Rectal smooth muscle tissue (tissue), 1 donor: ENCODE measurements at regions not wholly inside any gene's neighbourhood (a gene's known extent, or its start where the extent isn't known, plus 50 kb on each side); places are given as distances from the start of the nearest gene placed in this dataset.
A peak's percentile ranks its signal among the peaks of the same experiment; 100 is the strongest.

Experiments used
- H3K27ac ChIP-seq: one replicate; pipeline ENCODE4 v1.7.0; 2013; ENCODE audit warnings: low read depth, low read length, inconsistent platforms
- H3K27me3 ChIP-seq: one replicate; pipeline ENCODE4 v1.7.0; 2013; ENCODE audit warnings: low read length; ENCODE audit not compliant: control insufficient read depth, insufficient read depth
- H3K36me3 ChIP-seq: one replicate; pipeline ENCODE4 v1.7.0; 2013; ENCODE audit warnings: low read length; ENCODE audit not compliant: control insufficient read depth, insufficient read depth
- H3K4me1 ChIP-seq: one replicate; pipeline ENCODE4 v1.7.0; 2013; ENCODE audit warnings: low read length; ENCODE audit not compliant: control insufficient read depth, insufficient read depth
- H3K4me3 ChIP-seq: one replicate; pipeline ENCODE4 v1.7.0; 2013; ENCODE audit warnings: low read length
- H3K9ac ChIP-seq: one replicate; pipeline ENCODE4 v1.7.0; 2013; ENCODE audit warnings: low read length

- Histone ChIP-seq H3K27ac (no peak overlapping the region), H3K4me3 (no peak overlapping the region), H3K9ac (no peak overlapping the region), H3K4me1 (peaks cover 10% of the 10 kb centered on the region), H3K36me3 (no peaks in the 10 kb centered on the region), H3K27me3 (no peaks in the 10 kb centered on the region)
Observed at GRCh38 chr11:111444040-111444439, 65.0 kb upstream of the POU2AF1 start.

- H3K4me3 ChIP-seq, result no peak overlapping the region
- H3K4me1 ChIP-seq, result peaks cover 10% of the 10 kb centered on the region
- H3K27me3 ChIP-seq, result no peaks in the 10 kb centered on the region
- no peaks in the 10 kb centered on the region for H3K36me3 ChIP-seq
- no peak overlapping the region for H3K27ac ChIP-seq
- H3K9ac ChIP-seq, result no peak overlapping the region
Observed at GRCh38 chr11:111443640-111444039, 64.6 kb upstream of the POU2AF1 start.

- Histone ChIP-seq H3K4me1 (peaks cover 14% of the 10 kb centered on the region), H3K4me3 (no peak overlapping the region), H3K36me3 (no peaks in the 10 kb centered on the region), H3K27ac (no peak overlapping the region), H3K27me3 (no peaks in the 10 kb centered on the region), H3K9ac (no peak overlapping the region)
Observed at GRCh38 chr11:111443032-111443431, 64.0 kb upstream of the POU2AF1 start.

- H3K27ac ChIP-seq, result peak overlapping the region; percentile 90
Observed at GRCh38 chr11:111441443-111441842, 62.4 kb upstream of the POU2AF1 start.

GRCh38 chr11:111440416-111441205, 61.5 kb upstream of the POU2AF1 start:
- no peak overlapping the region for H3K9ac ChIP-seq
- H3K4me3 ChIP-seq, result no peak overlapping the region
- H3K27ac ChIP-seq, result peak overlapping the region; percentile 90
- H3K4me1 ChIP-seq, result peaks cover 27% of the 10 kb centered on the region
- H3K36me3 ChIP-seq, result no peaks in the 10 kb centered on the region
- no peaks in the 10 kb centered on the region for H3K27me3 ChIP-seq

More at GRCh38 chr11:111441443-111441842, 62.4 kb upstream of the POU2AF1 start:
- no peaks in the 10 kb centered on the region for H3K36me3 ChIP-seq
- no peak overlapping the region for H3K4me3 ChIP-seq
- no peaks in the 10 kb centered on the region for H3K27me3 ChIP-seq
- no peak overlapping the region for H3K9ac ChIP-seq
- peaks cover 25% of the 10 kb centered on the region for H3K4me1 ChIP-seq

GRCh38 chr11:111439901-111440300, 60.8 kb upstream of the POU2AF1 start:
- peak overlapping the region; percentile 90 for H3K27ac ChIP-seq

GRCh38 chr11:111438846-111439520, 59.9 kb upstream of the POU2AF1 start:
- Histone ChIP-seq H3K27ac (peak overlapping the region; percentile 90), H3K9ac (no peak overlapping the region), H3K27me3 (no peaks in the 10 kb centered on the region), H3K4me3 (no peak overlapping the region), H3K36me3 (no peaks in the 10 kb centered on the region), H3K4me1 (peaks cover 37% of the 10 kb centered on the region)

More at GRCh38 chr11:111439901-111440300, 60.8 kb upstream of the POU2AF1 start:
- no peaks in the 10 kb centered on the region for H3K27me3 ChIP-seq
- H3K4me1 ChIP-seq, result peaks cover 34% of the 10 kb centered on the region
- no peaks in the 10 kb centered on the region for H3K36me3 ChIP-seq
- H3K4me3 ChIP-seq, result no peak overlapping the region
- no peak overlapping the region for H3K9ac ChIP-seq

- Histone ChIP-seq H3K4me3 (no peak overlapping the region), H3K4me1 (peaks cover 37% of the 10 kb centered on the region), H3K27ac (peak overlapping the region; percentile 61), H3K9ac (no peak overlapping the region), H3K36me3 (no peaks in the 10 kb centered on the region), H3K27me3 (no peaks in the 10 kb centered on the region)
Observed at GRCh38 chr11:111438168-111438567, 59.1 kb upstream of the POU2AF1 start.

- H3K27ac ChIP-seq, result peak overlapping the region; percentile 85
- H3K4me1 ChIP-seq, result peaks cover 28% of the 10 kb centered on the region
- no peaks in the 10 kb centered on the region for H3K27me3 ChIP-seq
- no peak overlapping the region for H3K9ac ChIP-seq
- no peaks in the 10 kb centered on the region for H3K36me3 ChIP-seq
- no peak overlapping the region for H3K4me3 ChIP-seq
Observed at GRCh38 chr11:111435046-111435698, 56.1 kb upstream of the POU2AF1 start.

- no peak overlapping the region for H3K4me3 ChIP-seq
Observed at GRCh38 chr11:111429066-111429506, 50.0 kb upstream of the POU2AF1 start.

More at GRCh38 chr11:111429066-111429506, 50.0 kb upstream of the POU2AF1 start:
- no peak overlapping the region for H3K27ac ChIP-seq
- H3K36me3 ChIP-seq, result no peaks in the 10 kb centered on the region
- H3K4me1 ChIP-seq, result peaks cover 3% of the 10 kb centered on the region
- H3K27me3 ChIP-seq, result no peaks in the 10 kb centered on the region
- H3K9ac ChIP-seq, result no peak overlapping the region
